Lower leg skin (tissue), 3 donors: ENCODE measurements at regions not wholly inside any gene's neighbourhood (a gene's known extent, or its start where the extent isn't known, plus 50 kb on each side); places are given as distances from the start of the nearest gene placed in this dataset.

ENCODE experiments used
- POLR2A ChIP-seq, 2 donors: fragments of 450-650 bp; IDR thresholded peaks; one replicate each; pipeline ENCODE4 v1.6.1; 2016 to 2017; ENCODE audit warnings: antibody characterized with exemption in 2 of 2, mild to moderate bottlenecking in 1 of 2, moderate library complexity in 1 of 2
- TF ChIP-seq, protein P1 (sequence below), 3 donors: fragments of 450-650 bp; IDR thresholded peaks; one replicate each; pipeline ENCODE4 v1.5.1; 2016; ENCODE audit warnings: antibody characterized with exemption in 3 of 3, mild to moderate bottlenecking in 3 of 3, moderate library complexity in 2 of 3

GRCh38 chr3:194797555-194798250, 112.0 kb downstream of the FAM43A start:
- no peak for TF ChIP-seq POLR2A (IDR thresholded peaks at IDR 0.05)
- TF ChIP-seq, protein P1, sequence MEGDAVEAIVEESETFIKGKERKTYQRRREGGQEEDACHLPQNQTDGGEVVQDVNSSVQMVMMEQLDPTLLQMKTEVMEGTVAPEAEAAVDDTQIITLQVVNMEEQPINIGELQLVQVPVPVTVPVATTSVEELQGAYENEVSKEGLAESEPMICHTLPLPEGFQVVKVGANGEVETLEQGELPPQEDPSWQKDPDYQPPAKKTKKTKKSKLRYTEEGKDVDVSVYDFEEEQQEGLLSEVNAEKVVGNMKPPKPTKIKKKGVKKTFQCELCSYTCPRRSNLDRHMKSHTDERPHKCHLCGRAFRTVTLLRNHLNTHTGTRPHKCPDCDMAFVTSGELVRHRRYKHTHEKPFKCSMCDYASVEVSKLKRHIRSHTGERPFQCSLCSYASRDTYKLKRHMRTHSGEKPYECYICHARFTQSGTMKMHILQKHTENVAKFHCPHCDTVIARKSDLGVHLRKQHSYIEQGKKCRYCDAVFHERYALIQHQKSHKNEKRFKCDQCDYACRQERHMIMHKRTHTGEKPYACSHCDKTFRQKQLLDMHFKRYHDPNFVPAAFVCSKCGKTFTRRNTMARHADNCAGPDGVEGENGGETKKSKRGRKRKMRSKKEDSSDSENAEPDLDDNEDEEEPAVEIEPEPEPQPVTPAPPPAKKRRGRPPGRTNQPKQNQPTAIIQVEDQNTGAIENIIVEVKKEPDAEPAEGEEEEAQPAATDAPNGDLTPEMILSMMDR (IDR thresholded peaks at IDR 0.05): no peak
